Astrocyte (in vitro differentiated cells and primary cell): ENCODE measurements at regions not wholly inside any gene's neighbourhood (a gene's known extent, or its start where the extent isn't known, plus 50 kb on each side); places are given as distances from the start of the nearest gene placed in this dataset.

Source experiments
- EZH2 ChIP-seq: IDR thresholded peaks from 2 replicates; pipeline ENCODE4 v1.6.1; 2012; ENCODE audit warnings: mild to moderate bottlenecking, low read length, inconsistent platforms; ENCODE audit not compliant: insufficient read depth
- TF ChIP-seq, protein P1 (sequence below): IDR thresholded peaks from 2 replicates; pipeline ENCODE4 v1.5.1; 2011; ENCODE audit warnings: low read depth, mild to moderate bottlenecking, inconsistent platforms, low read length, moderate library complexity; ENCODE audit not compliant: insufficient read depth

DNA sequence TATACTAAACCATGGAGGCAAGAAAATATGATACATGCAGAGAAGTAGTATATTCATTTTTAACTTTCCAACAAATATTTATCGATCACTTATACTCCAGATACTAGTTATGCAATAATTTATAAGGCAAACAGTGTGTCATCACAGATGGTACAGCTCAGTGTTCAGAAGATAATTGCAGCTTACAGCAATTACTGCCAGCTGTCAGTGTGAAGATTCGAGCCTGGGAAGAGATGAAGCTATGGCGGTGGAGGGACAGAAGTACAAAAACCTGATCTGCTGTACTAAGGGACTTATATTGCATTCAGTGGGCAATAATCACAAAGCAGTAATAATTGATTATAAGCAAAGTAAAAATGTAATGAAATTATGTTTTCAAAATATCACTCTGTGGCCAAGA lies 170.6 kb upstream of the EPHA3 start:
- TF ChIP-seq, protein P1, sequence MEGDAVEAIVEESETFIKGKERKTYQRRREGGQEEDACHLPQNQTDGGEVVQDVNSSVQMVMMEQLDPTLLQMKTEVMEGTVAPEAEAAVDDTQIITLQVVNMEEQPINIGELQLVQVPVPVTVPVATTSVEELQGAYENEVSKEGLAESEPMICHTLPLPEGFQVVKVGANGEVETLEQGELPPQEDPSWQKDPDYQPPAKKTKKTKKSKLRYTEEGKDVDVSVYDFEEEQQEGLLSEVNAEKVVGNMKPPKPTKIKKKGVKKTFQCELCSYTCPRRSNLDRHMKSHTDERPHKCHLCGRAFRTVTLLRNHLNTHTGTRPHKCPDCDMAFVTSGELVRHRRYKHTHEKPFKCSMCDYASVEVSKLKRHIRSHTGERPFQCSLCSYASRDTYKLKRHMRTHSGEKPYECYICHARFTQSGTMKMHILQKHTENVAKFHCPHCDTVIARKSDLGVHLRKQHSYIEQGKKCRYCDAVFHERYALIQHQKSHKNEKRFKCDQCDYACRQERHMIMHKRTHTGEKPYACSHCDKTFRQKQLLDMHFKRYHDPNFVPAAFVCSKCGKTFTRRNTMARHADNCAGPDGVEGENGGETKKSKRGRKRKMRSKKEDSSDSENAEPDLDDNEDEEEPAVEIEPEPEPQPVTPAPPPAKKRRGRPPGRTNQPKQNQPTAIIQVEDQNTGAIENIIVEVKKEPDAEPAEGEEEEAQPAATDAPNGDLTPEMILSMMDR, result no peak
- no peak for TF ChIP-seq EZH2
